PFSK-1 (cell line): ENCODE measurements at regions not wholly inside any gene's neighbourhood (a gene's known extent, or its start where the extent isn't known, plus 50 kb on each side); places are given as distances from the start of the nearest gene placed in this dataset.

Experiments
- POLR2AphosphoS5 ChIP-seq: IDR thresholded peaks from 2 replicates; pipeline ENCODE4 v1.6.1; 2012; ENCODE audit warnings: low read depth, mild to moderate bottlenecking, control low read depth, low read length, moderate library complexity
- SIN3A ChIP-seq: IDR thresholded peaks from 2 replicates; pipeline ENCODE4 v1.6.1; 2012; ENCODE audit warnings: mild to moderate bottlenecking, low read length, moderate library complexity, borderline replicate concordance; ENCODE audit not compliant: insufficient read depth
- TF ChIP-seq, protein P1 (sequence below), 2 experiments: IDR thresholded peaks; 2 replicates each; pipeline versions ENCODE4 v1.6.1 to v1.8.0; 2011 to 2012; ENCODE audit warnings: low read depth in 2 of 2, low read length in 2 of 2, control low read depth in 1 of 2, inconsistent platforms in 1 of 2, mild to moderate bottlenecking in 1 of 2, moderate library complexity in 1 of 2; ENCODE audit not compliant: insufficient read depth in 1 of 2

DNA sequence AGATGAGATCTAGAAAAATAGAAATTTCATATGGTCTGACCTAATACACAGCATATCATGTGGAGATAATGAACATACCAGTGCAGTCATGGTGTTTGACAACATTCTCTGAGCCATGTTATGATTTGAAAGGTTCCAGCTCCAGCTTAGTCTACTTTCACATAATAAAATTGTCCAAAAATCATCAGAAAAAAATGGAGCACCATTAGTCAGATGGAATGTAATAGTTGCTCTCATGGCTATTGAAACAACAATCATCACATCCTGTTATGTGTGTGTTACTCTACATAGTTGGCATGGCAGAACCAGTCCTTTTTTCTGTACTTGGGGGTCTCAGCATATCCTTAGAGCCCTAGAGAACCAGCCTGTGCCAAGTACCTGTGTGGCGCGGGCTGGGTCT is 678.9 kb upstream of the FANCL start:
- TF ChIP-seq POLR2AphosphoS5 (no peak), SIN3A (no peak)
- TF ChIP-seq, protein P1, sequence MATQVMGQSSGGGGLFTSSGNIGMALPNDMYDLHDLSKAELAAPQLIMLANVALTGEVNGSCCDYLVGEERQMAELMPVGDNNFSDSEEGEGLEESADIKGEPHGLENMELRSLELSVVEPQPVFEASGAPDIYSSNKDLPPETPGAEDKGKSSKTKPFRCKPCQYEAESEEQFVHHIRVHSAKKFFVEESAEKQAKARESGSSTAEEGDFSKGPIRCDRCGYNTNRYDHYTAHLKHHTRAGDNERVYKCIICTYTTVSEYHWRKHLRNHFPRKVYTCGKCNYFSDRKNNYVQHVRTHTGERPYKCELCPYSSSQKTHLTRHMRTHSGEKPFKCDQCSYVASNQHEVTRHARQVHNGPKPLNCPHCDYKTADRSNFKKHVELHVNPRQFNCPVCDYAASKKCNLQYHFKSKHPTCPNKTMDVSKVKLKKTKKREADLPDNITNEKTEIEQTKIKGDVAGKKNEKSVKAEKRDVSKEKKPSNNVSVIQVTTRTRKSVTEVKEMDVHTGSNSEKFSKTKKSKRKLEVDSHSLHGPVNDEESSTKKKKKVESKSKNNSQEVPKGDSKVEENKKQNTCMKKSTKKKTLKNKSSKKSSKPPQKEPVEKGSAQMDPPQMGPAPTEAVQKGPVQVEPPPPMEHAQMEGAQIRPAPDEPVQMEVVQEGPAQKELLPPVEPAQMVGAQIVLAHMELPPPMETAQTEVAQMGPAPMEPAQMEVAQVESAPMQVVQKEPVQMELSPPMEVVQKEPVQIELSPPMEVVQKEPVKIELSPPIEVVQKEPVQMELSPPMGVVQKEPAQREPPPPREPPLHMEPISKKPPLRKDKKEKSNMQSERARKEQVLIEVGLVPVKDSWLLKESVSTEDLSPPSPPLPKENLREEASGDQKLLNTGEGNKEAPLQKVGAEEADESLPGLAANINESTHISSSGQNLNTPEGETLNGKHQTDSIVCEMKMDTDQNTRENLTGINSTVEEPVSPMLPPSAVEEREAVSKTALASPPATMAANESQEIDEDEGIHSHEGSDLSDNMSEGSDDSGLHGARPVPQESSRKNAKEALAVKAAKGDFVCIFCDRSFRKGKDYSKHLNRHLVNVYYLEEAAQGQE (IDR thresholded peaks at IDR 0.05; ENCODE audit: insufficient read depth in 1 of 2, low read depth in 2 of 2, low read length in 2 of 2): no peak
